HEK293T (cell line): ENCODE measurements at regions not wholly inside any gene's neighbourhood (a gene's known extent, or its start where the extent isn't known, plus 50 kb on each side); places are given as distances from the start of the nearest gene placed in this dataset.

ENCODE experiments used
- CTCF ChIA-PET: fragments of 350-600 bp; formaldehyde crosslinking; extraction: SDS; loops from one replicate; lab custom pipeline; 2021; ENCODE audit warnings: antibody characterized with exemption, inconsistent platforms; lab: Yijun Ruan, JAX
- POLR2A ChIA-PET: fragments of 350-600 bp; formaldehyde crosslinking; extraction: SDS; loops from one replicate; lab custom pipeline; 2020; ENCODE audit warnings: antibody characterized with exemption, inconsistent platforms; lab: Yijun Ruan, JAX
- DNase-seq: peaks from one replicate; pipeline ENCODE4 v3.0.0; 2012; ENCODE audit warnings: mixed read lengths; ENCODE audit errors: extremely low spot score
- ARNT ChIP-seq: fragments of 450-650 bp; IDR thresholded peaks from 2 replicates; pipeline ENCODE4 v1.6.1; 2017; ENCODE audit warnings: mild to moderate bottlenecking
- BHLHE40 ChIP-seq: fragments of 450-650 bp; IDR thresholded peaks from 2 replicates; pipeline ENCODE4 v1.6.1; 2016; ENCODE audit warnings: mild to moderate bottlenecking, moderate library complexity, borderline replicate concordance
- CTBP1 ChIP-seq: fragments of 450-650 bp; IDR thresholded peaks from 2 replicates; pipeline ENCODE4 v1.6.1; 2016; ENCODE audit warnings: borderline replicate concordance
- ELF4 ChIP-seq: fragments of 450-650 bp; IDR thresholded peaks from 2 replicates; pipeline ENCODE4 v1.6.1; 2017; ENCODE audit warnings: antibody characterized with exemption
- FOXA1 ChIP-seq: fragments of 450-650 bp; IDR thresholded peaks from 2 replicates; pipeline ENCODE4 v1.6.1; 2016; ENCODE audit warnings: mild to moderate bottlenecking
- FOXK2 ChIP-seq: fragments of 450-650 bp; IDR thresholded peaks from 2 replicates; pipeline ENCODE4 v1.6.1; 2016; ENCODE audit warnings: mild to moderate bottlenecking
- FOXM1 ChIP-seq: fragments of 450-650 bp; IDR thresholded peaks from 2 replicates; pipeline ENCODE4 v1.6.1; 2017; ENCODE audit warnings: mild to moderate bottlenecking, borderline replicate concordance
- HDGF ChIP-seq: fragments of 450-650 bp; IDR thresholded peaks from 2 replicates; pipeline ENCODE4 v1.6.1; 2017; ENCODE audit warnings: antibody characterized with exemption, borderline replicate concordance
- L3MBTL2 ChIP-seq: fragments of 450-650 bp; conservative IDR thresholded peaks from 2 replicates; pipeline ENCODE4 v1.6.1; 2016; ENCODE audit warnings: mild to moderate bottlenecking
- LEF1 ChIP-seq: fragments of 450-650 bp; IDR thresholded peaks from 2 replicates; pipeline ENCODE4 v1.6.1; 2017; ENCODE audit warnings: mild to moderate bottlenecking, borderline replicate concordance
- NFRKB ChIP-seq: fragments of 450-650 bp; IDR thresholded peaks from 2 replicates; pipeline ENCODE4 v1.6.1; 2016; ENCODE audit warnings: mild to moderate bottlenecking, moderate library complexity
- SP1 ChIP-seq: fragments of 450-650 bp; IDR thresholded peaks from 2 replicates; pipeline ENCODE4 v1.6.1; 2017
- SUZ12 ChIP-seq: fragments of 450-650 bp; IDR thresholded peaks from 2 replicates; pipeline ENCODE4 v1.6.1; 2016; ENCODE audit warnings: mild to moderate bottlenecking
- TARDBP ChIP-seq: fragments of 450-650 bp; IDR thresholded peaks from 2 replicates; pipeline ENCODE4 v1.6.1; 2016
- ZNF384 ChIP-seq: fragments of 450-650 bp; IDR thresholded peaks from 2 replicates; pipeline ENCODE4 v1.6.1; 2016
- TF ChIP-seq, protein P1 (sequence below): fragments of 450-650 bp; IDR thresholded peaks from 2 replicates; pipeline ENCODE4 v1.6.1; 2016

- DNase-seq = no peak
- TF ChIP-seq FOXK2 (no peak), ELF4 (no peak), ZNF384 (no peak), NFRKB (no peak), ARNT (no peak), L3MBTL2 (no peak)
- TF ChIP-seq, protein P1, sequence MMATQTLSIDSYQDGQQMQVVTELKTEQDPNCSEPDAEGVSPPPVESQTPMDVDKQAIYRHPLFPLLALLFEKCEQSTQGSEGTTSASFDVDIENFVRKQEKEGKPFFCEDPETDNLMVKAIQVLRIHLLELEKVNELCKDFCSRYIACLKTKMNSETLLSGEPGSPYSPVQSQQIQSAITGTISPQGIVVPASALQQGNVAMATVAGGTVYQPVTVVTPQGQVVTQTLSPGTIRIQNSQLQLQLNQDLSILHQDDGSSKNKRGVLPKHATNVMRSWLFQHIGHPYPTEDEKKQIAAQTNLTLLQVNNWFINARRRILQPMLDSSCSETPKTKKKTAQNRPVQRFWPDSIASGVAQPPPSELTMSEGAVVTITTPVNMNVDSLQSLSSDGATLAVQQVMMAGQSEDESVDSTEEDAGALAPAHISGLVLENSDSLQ = no peak
- ChIA-PET CTCF (interaction anchor here (0.6 kb wide), 1 partner anchor 778 kb away, joined by 3 read pairs; no protein-coding TSS in a partner anchor), POLR2A (no interaction called here)
Observed at GRCh38 chr14:25111061-25111601, 61.2 kb upstream of the STXBP6 start.

- no peak for DNase-seq
- TF ChIP-seq, protein P1 = no peak
- no peak for TF ChIP-seq SP1
- no peak for TF ChIP-seq BHLHE40
- no peak for TF ChIP-seq TARDBP
- no peak for TF ChIP-seq LEF1
- TF ChIP-seq CTBP1 = no peak
- no peak for TF ChIP-seq NFRKB
- no peak for TF ChIP-seq ELF4
- no peak for TF ChIP-seq FOXK2
- no peak for TF ChIP-seq L3MBTL2
- no peak for TF ChIP-seq ARNT
- no peak for TF ChIP-seq SUZ12
- TF ChIP-seq FOXA1 = no peak
- TF ChIP-seq ZNF384 = no peak
- TF ChIP-seq HDGF = no peak
- no peak for TF ChIP-seq FOXM1
- CTCF ChIA-PET = no interaction called here
- POLR2A ChIA-PET = no interaction called here
Observed at GRCh38 chr14:25110106-25110505, 60.2 kb upstream of the STXBP6 start.

DNA sequence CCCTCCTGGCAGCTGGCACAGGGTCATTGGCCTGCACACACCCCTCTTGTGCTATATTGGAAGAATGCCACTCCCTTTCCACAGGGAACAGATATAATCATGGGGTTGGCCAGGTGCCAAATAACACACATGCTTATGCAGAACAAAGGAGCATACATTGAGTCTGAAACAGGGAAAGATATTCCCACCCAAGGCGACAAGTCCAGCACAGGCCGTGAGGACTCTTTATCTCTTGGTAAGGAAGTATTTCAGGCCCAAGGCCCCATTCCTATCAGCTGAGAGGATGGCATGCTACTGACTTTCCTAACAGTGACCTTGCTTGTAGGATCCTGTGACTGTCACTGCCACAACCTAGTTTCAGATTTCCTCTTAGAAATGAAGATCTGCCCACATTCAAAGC, 59.0 kb upstream of the STXBP6 start:
- no peak for DNase-seq
- TF ChIP-seq FOXK2 = no peak
- TF ChIP-seq FOXM1 = no peak
- no peak for TF ChIP-seq FOXA1
- TF ChIP-seq HDGF = no peak
- TF ChIP-seq CTBP1 = no peak
- TF ChIP-seq SP1 = no peak
- ChIA-PET POLR2A (no interaction called here), CTCF (no interaction called here)

- CTCF ChIA-PET = no interaction called here
- TF ChIP-seq CTBP1 = no peak
- TF ChIP-seq L3MBTL2 = no peak
- no peak for TF ChIP-seq TARDBP
- no peak for TF ChIP-seq SUZ12
- no peak for TF ChIP-seq NFRKB
- no peak for TF ChIP-seq ARNT
- TF ChIP-seq, protein P1 = no peak
- TF ChIP-seq FOXA1 = no peak
- POLR2A ChIA-PET = no interaction called here
- no peak for DNase-seq
Observed at GRCh38 chr14:25108291-25108690, 58.3 kb upstream of the STXBP6 start.

GRCh38 chr14:25103820-25104219, 53.9 kb upstream of the STXBP6 start:
- POLR2A ChIA-PET = no interaction called here
- CTCF ChIA-PET = interaction anchor here (0.5 kb wide), 1 partner anchor 30 kb away, joined by 3 read pairs; no protein-coding TSS in a partner anchor
- TF ChIP-seq SUZ12 (no peak), SP1 (no peak), BHLHE40 (no peak), ARNT (no peak), FOXM1 (no peak), L3MBTL2 (no peak), ZNF384 (no peak), NFRKB (no peak), TARDBP (no peak), FOXA1 (no peak), LEF1 (no peak)
- no peak for DNase-seq

GRCh38 chr14:25103271-25103670, 53.3 kb upstream of the STXBP6 start:
- TF ChIP-seq, protein P1 = no peak
- no peak for TF ChIP-seq LEF1
- no peak for TF ChIP-seq HDGF
- TF ChIP-seq CTBP1 = no peak
- TF ChIP-seq ZNF384 = no peak
- TF ChIP-seq BHLHE40 = no peak
- TF ChIP-seq SP1 = no peak
- TF ChIP-seq ARNT = no peak
- TF ChIP-seq ELF4 = no peak
- ChIA-PET POLR2A (no interaction called here), CTCF (interaction anchor here (0.5 kb wide), 1 partner anchor 30 kb away, joined by 3 read pairs; no protein-coding TSS in a partner anchor)
- DNase-seq = no peak
